GM10266 (cell line): ENCODE measurements at regions not wholly inside any gene's neighbourhood (a gene's known extent, or its start where the extent isn't known, plus 50 kb on each side); places are given as distances from the start of the nearest gene placed in this dataset.

Source experiments
- DNase-seq: peaks from one replicate; pipeline ENCODE4 v3.0.0; 2012; ENCODE audit errors: extremely low spot score
- CTCF ChIP-seq: IDR thresholded peaks from 2 replicates; pipeline ENCODE4 v1.5.1; 2012; ENCODE audit warnings: mild to moderate bottlenecking, low read depth; ENCODE audit not compliant: control insufficient read depth, insufficient read depth; ENCODE audit errors: missing control alignments

DNA sequence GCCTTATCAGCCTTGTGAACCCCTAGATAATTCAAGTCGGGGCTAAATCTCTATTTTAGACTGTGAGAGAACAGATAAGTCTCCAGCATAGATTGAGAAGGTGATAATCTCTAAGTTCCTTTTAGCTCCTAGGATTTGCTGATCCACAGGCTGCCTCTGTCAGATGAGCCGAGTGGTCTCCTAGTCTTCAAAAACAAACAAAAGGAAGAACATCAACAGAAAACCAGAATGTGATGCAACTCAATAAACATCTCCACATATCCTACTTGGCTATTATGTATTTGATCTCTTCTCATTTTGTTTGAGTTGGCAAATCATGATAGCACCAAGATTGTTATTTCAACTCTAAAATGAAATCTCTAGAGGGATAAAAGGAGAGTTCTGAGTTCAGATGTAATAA lies 88.4 kb upstream of the SLC7A11 start:
- TF ChIP-seq CTCF = no peak
- no peak for DNase-seq

- DNase-seq = no peak
- TF ChIP-seq CTCF = no peak
Observed at GRCh38 chr4:138329506-138330070, 87.4 kb upstream of the SLC7A11 start.

DNA sequence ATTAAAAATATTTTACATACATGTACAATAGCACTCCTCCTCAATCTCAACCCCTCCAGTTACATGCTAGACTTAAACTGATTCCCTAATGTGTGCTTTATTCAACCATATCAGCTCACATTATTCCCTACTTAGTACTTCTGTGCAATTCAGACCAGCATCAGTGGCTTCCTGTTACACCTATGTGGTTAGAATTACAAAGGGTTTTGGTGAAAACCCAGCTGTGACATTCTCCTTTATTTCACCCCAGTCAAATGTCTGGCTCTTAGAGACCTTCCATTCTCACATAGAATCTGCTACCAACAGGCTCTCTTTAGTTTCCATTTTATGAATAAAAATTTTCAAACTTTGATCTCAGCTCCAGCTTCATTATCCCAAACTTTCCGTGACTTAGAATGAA lies 85.2 kb upstream of the SLC7A11 start:
- no peak for TF ChIP-seq CTCF
- DNase-seq = no peak

GRCh38 chr4:138320831-138321230 lies 78.7 kb upstream of the SLC7A11 start:
- no peak for DNase-seq
- TF ChIP-seq CTCF = no peak

DNA sequence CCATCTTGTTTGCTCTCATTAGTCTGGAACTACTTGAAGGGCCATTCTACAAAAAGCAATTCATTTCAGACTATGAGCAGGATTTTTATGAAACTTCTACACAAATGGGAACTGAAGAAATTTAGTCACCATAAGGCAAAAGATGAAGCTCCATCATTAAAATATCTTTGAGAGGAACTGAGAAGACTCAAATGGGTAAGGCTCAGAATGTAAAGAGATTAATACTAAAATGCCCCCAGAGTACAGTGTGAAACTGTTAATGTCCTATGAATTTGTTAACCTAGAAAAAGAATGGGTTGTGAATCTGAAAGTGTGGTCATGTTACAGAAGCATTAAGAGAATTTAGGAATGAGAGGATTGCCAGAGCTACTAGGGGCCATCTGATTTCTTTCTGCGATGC lies 77.9 kb upstream of the SLC7A11 start:
- no peak for TF ChIP-seq CTCF
- no peak for DNase-seq

DNA sequence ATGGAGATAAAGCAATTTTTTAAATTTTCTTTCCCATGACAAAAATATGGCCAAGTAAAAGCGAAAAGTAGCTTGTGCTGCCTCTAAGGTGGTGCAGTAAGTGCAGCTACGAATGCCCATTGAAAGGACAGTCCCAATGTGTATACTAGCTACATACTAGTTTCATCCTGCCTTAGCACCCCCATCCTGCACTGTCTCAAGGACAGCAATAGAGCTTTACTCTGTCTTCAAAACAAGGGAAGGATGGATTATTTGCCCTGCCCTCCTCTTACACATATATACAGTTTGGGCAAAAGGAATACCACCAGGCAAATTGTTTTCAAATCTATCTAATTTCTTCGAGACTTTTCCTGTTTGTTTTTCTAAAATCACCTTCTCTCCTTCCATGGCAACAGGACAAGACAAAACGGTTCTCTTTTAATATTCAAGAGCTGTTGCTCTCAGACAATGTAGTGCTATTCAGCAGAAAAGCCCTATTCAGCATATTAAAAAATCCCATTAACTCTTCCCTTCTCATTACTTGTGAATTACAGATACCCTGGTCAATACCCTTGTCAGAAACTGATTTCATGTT lies 75.1 kb upstream of the SLC7A11 start:
- no peak for DNase-seq
- no peak for TF ChIP-seq CTCF

GRCh38 chr4:138312536-138312911 lies 70.4 kb upstream of the SLC7A11 start:
- TF ChIP-seq CTCF = no peak
- DNase-seq = no peak
